ENCODE measurements at regions not wholly inside any gene's neighbourhood (a gene's known extent, or its start where the extent isn't known, plus 50 kb on each side); places are given as distances from the start of the nearest gene placed in this dataset.

GRCh38 chr6:121849477-121849876 lies 414.0 kb downstream of the GJA1 start (continued):
- TF ChIP-seq STAG1 (CRISPR knock-in tag; IDR thresholded peaks at IDR 0.05), result peak; percentile 80

GRCh38 chr6:121851056-121851455 lies 415.6 kb downstream of the GJA1 start:
- WGBS (ENCODE audit: low lambda C conversion rate), result under 1% methylated on average over 2 of the region's 2 CpGs
- ChIA-PET CTCF (ENCODE audit: low intra/inter-chr PET ratio, low total read pairs) (interaction anchor here (0.8 kb wide), 1 partner anchor 421 kb away, joined by 3 read pairs; no protein-coding TSS in a partner anchor), POLR2A (no interaction called here)
- DNase-seq (ENCODE audit: low spot score), result no peak
- no peaks in the 10 kb centered on the region for H3K9me3 ChIP-seq (ENCODE audit: low read length)
- no peak overlapping the region for H2AFZ ChIP-seq (ENCODE audit: low read length)
- ATAC-seq, result no peak
- no peak overlapping the region for H3K9ac ChIP-seq (ENCODE audit: insufficient read depth, low read depth, low read length)
- intact Hi-C loops (cut with micrococcal nuclease; ENCODE audit: unreplicated experiment), result no loop called here
- H3K4me1 ChIP-seq (ENCODE audit: insufficient read depth, low read length), result no peaks in the 10 kb centered on the region
- H3K36me3 ChIP-seq (replicated peaks in 1 of 2; ENCODE audit: control insufficient read depth in 1 of 2, insufficient read depth in 2 of 2, low read length in 2 of 2), result no peaks in the 10 kb centered on the region
- no peak overlapping the region for H3K4me2 ChIP-seq (ENCODE audit: low read depth, low read length)
- in situ Hi-C loops (cut with HindIII; ENCODE audit: extremely low pct_ligation_motif_present, low pct_unique_long_range_greater_than_20kb), result no loop called here
- H4K20me1 ChIP-seq (ENCODE audit: insufficient read depth, low read length), result no peaks in the 10 kb centered on the region
- H3K79me2 ChIP-seq (ENCODE audit: insufficient read depth, low read length), result no peaks in the 10 kb centered on the region
- FAIRE-seq, result no peak
- no peaks in the 10 kb centered on the region for H3K27me3 ChIP-seq (ENCODE audit: control insufficient read depth in 1 of 2, insufficient read depth in 2 of 2, low read length in 2 of 2)
- BruUV-seq (replicated peaks), result no TSS peak
- H3K4me3 ChIP-seq (replicated peaks in 1 of 3; ENCODE audit: insufficient read depth in 1 of 3, low read depth in 2 of 3, low read length in 3 of 3), result no peak overlapping the region
- TF ChIP-seq NRL (CRISPR knock-in tag; IDR thresholded peaks at IDR 0.05; ENCODE audit: borderline replicate concordance), result no peak
- TF ChIP-seq HCFC1 (IDR thresholded peaks at IDR 0.05; ENCODE audit: low read depth, low read length), result no peak
- no peak for TF ChIP-seq HNF4A (CRISPR knock-in tag; IDR thresholded peaks at IDR 0.05)
- no peak for TF ChIP-seq ZMYM2 (CRISPR knock-in tag; IDR thresholded peaks at IDR 0.05)
- TF ChIP-seq ZNF451 (CRISPR knock-in tag; IDR thresholded peaks at IDR 0.05), result no peak
- no peak for TF ChIP-seq SMARCC2 (IDR thresholded peaks at IDR 0.05)
- no peak for TF ChIP-seq E2F2 (CRISPR knock-in tag; IDR thresholded peaks at IDR 0.05; ENCODE audit: borderline replicate concordance)
- TF ChIP-seq ZBTB7B (CRISPR knock-in tag; IDR thresholded peaks at IDR 0.05), result no peak
- no peak for TF ChIP-seq ZNF331 (CRISPR knock-in tag; IDR thresholded peaks at IDR 0.05)
- no peak for TF ChIP-seq RFX1 (IDR thresholded peaks at IDR 0.05)
- no peak for TF ChIP-seq ZNF24 (IDR thresholded peaks at IDR 0.05)
- TF ChIP-seq MED1 (CRISPR knock-in tag; IDR thresholded peaks at IDR 0.05), result no peak
- no peak for TF ChIP-seq MEIS1 (CRISPR knock-in tag; IDR thresholded peaks at IDR 0.05; ENCODE audit: borderline replicate concordance)
- no peak for TF ChIP-seq TP53 (CRISPR knock-in tag; conservative IDR thresholded peaks at IDR 0.05)
- no peak for TF ChIP-seq CBX5 (CRISPR knock-in tag; IDR thresholded peaks at IDR 0.05; ENCODE audit: borderline replicate concordance)
- TF ChIP-seq SALL2 (CRISPR knock-in tag; IDR thresholded peaks at IDR 0.05), result no peak
- TF ChIP-seq ZNF33B (CRISPR knock-in tag; IDR thresholded peaks at IDR 0.05), result no peak
- no peak for TF ChIP-seq SYNCRIP (IDR thresholded peaks at IDR 0.05; ENCODE audit: insufficient read depth, low read depth, low read length)
- no peak for TF ChIP-seq ZNF350 (CRISPR knock-in tag; IDR thresholded peaks at IDR 0.05; ENCODE audit: borderline replicate concordance, low read depth)
- TF ChIP-seq SRSF9 (IDR thresholded peaks at IDR 0.05; ENCODE audit: borderline replicate concordance, insufficient read depth, low read depth, low read length, poor library complexity, severe bottlenecking), result no peak
- H3K27ac ChIP-seq (ENCODE audit: extremely low read length, insufficient read depth, low read length), result no peak overlapping the region
